ENCODE measurements at regions not wholly inside any gene's neighbourhood (a gene's known extent, or its start where the extent isn't known, plus 50 kb on each side); places are given as distances from the start of the nearest gene placed in this dataset.

- TF ChIP-seq CEBPB (IDR thresholded peaks at IDR 0.05), result no peak
- TF ChIP-seq TAF1 (IDR thresholded peaks at IDR 0.05; ENCODE audit: low read depth), result no peak
- TF ChIP-seq, protein P1, sequence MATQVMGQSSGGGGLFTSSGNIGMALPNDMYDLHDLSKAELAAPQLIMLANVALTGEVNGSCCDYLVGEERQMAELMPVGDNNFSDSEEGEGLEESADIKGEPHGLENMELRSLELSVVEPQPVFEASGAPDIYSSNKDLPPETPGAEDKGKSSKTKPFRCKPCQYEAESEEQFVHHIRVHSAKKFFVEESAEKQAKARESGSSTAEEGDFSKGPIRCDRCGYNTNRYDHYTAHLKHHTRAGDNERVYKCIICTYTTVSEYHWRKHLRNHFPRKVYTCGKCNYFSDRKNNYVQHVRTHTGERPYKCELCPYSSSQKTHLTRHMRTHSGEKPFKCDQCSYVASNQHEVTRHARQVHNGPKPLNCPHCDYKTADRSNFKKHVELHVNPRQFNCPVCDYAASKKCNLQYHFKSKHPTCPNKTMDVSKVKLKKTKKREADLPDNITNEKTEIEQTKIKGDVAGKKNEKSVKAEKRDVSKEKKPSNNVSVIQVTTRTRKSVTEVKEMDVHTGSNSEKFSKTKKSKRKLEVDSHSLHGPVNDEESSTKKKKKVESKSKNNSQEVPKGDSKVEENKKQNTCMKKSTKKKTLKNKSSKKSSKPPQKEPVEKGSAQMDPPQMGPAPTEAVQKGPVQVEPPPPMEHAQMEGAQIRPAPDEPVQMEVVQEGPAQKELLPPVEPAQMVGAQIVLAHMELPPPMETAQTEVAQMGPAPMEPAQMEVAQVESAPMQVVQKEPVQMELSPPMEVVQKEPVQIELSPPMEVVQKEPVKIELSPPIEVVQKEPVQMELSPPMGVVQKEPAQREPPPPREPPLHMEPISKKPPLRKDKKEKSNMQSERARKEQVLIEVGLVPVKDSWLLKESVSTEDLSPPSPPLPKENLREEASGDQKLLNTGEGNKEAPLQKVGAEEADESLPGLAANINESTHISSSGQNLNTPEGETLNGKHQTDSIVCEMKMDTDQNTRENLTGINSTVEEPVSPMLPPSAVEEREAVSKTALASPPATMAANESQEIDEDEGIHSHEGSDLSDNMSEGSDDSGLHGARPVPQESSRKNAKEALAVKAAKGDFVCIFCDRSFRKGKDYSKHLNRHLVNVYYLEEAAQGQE (IDR thresholded peaks at IDR 0.05; ENCODE audit: low read depth), result no peak
- no peak for TF ChIP-seq RAD21 (IDR thresholded peaks at IDR 0.05; ENCODE audit: low read depth)
- no peak for TF ChIP-seq MAX (IDR thresholded peaks at IDR 0.05)
- no peak for TF ChIP-seq EGR1 (IDR thresholded peaks at IDR 0.05)
Observed at GRCh38 chrX:128973033-128973432, 550.3 kb downstream of the SMARCA1 start.
